ENCODE measurements at regions not wholly inside any gene's neighbourhood (a gene's known extent, or its start where the extent isn't known, plus 50 kb on each side); places are given as distances from the start of the nearest gene placed in this dataset.
A peak's percentile ranks its signal among the peaks of the same experiment; 100 is the strongest.

- TF ChIP-seq, protein P1, sequence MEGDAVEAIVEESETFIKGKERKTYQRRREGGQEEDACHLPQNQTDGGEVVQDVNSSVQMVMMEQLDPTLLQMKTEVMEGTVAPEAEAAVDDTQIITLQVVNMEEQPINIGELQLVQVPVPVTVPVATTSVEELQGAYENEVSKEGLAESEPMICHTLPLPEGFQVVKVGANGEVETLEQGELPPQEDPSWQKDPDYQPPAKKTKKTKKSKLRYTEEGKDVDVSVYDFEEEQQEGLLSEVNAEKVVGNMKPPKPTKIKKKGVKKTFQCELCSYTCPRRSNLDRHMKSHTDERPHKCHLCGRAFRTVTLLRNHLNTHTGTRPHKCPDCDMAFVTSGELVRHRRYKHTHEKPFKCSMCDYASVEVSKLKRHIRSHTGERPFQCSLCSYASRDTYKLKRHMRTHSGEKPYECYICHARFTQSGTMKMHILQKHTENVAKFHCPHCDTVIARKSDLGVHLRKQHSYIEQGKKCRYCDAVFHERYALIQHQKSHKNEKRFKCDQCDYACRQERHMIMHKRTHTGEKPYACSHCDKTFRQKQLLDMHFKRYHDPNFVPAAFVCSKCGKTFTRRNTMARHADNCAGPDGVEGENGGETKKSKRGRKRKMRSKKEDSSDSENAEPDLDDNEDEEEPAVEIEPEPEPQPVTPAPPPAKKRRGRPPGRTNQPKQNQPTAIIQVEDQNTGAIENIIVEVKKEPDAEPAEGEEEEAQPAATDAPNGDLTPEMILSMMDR (conservative IDR thresholded peaks at IDR 0.05; ENCODE audit: low read depth, low read length): no peak
- no peak overlapping the region for H3K4me3 ChIP-seq (ENCODE audit: low read depth, low read length)
- DNase-seq (ENCODE audit: low read depth): no peak
Observed at GRCh38 chr10:36446881-36447280, 678.5 kb upstream of the ANKRD30A start.

- no peak overlapping the region for H3K4me3 ChIP-seq (ENCODE audit: low read depth, low read length)
- TF ChIP-seq, protein P1 (conservative IDR thresholded peaks at IDR 0.05; ENCODE audit: low read depth, low read length): no peak
- DNase-seq (ENCODE audit: low read depth): no peak
Observed at GRCh38 chr10:36443233-36443632, 682.2 kb upstream of the ANKRD30A start.

DNA sequence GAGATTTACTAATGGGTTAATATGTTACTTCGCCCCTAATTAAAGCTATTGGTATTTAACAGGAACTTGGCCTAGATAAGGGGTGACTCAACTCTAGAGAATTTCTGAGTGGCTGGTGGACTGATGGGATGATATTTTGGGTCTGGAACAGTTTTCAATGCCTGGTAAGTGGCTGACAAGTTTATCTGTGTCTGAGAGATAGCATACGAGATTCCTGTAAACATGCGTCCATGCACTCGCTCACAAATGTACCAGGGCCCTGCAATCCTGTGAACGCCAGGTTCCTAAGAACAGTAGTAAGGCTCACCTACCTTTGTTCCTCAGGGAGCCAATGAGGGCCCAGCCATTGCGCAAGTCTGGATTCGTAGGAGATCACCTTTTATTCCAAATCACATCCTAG, 683.8 kb upstream of the ANKRD30A start:
- no peak overlapping the region for H3K4me3 ChIP-seq (ENCODE audit: low read depth, low read length)
- DNase-seq (ENCODE audit: low read depth): peak; percentile 54
- TF ChIP-seq, protein P1 (conservative IDR thresholded peaks at IDR 0.05; ENCODE audit: low read depth, low read length): no peak

- no peak for DNase-seq (ENCODE audit: low read depth)
- TF ChIP-seq, protein P1 (conservative IDR thresholded peaks at IDR 0.05; ENCODE audit: low read depth, low read length): no peak
- H3K4me3 ChIP-seq (ENCODE audit: low read depth, low read length): no peak overlapping the region
Observed at GRCh38 chr10:36440539-36440938, 684.9 kb upstream of the ANKRD30A start.

DNA sequence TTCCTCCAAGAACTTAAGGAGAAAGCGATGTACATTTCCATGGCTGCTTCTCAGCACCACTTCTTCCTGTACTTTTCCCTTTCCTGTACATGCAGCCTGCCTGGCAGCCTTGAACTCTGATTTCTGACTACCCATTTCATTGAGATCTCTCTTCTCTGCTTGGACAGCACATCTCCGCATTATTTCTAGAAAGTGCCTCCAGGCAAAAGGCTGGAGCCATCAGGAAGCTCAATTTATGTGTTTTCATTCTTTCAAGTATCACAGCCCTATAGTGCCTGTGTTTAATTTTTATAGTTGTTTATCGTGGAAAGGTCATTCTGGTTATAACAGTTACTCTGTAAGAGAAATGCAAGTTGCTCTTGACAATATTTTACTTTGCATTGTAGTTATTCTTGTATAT, 688.0 kb upstream of the ANKRD30A start:
- TF ChIP-seq, protein P1 (conservative IDR thresholded peaks at IDR 0.05; ENCODE audit: low read depth, low read length): no peak
- no peak for DNase-seq (ENCODE audit: low read depth)
- H3K4me3 ChIP-seq (ENCODE audit: low read depth, low read length): no peak overlapping the region

- no peak for DNase-seq (ENCODE audit: low read depth)
- TF ChIP-seq, protein P1 (conservative IDR thresholded peaks at IDR 0.05; ENCODE audit: low read depth, low read length): no peak
- no peak overlapping the region for H3K4me3 ChIP-seq (ENCODE audit: low read depth, low read length)
Observed at GRCh38 chr10:36428507-36428906, 696.9 kb upstream of the ANKRD30A start.

DNA sequence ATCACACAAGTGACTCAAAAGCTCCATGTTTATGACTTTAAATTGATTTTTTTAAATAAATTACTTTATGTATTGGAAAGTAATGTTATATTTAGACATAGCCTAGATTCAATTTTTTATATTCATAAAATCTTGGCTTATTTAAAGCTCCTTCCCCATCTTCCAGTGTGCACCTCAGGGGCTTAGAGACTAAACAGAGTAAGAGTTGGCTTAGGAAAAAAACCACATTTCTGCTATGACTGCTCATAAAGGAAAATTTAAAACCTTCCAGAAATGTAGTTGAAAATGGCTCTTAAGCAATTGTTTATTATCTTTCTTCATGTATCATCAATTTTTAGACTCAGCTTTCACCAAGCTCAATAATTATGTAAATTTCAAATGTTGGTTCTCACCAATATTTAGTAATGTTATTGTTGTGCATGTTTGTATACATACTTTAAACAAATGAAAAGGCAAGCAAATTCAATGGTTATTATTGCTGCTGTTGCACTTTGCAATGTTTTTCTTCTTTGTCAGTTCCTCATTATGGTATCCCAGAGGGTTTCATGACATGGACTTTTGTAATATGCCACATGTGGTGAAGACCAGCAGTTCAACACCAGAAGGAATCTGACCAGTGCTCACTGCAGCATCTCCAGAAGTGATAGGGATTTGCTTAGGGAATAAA, 700.1 kb upstream of the ANKRD30A start:
- H3K4me3 ChIP-seq (ENCODE audit: low read depth, low read length): no peak overlapping the region
- no peak for DNase-seq (ENCODE audit: low read depth)
- TF ChIP-seq, protein P1 (conservative IDR thresholded peaks at IDR 0.05; ENCODE audit: low read depth, low read length): no peak
